HG02571 (cell line): ENCODE measurements at regions not wholly inside any gene's neighbourhood (a gene's known extent, or its start where the extent isn't known, plus 50 kb on each side); places are given as distances from the start of the nearest gene placed in this dataset.
A peak's percentile ranks its signal among the peaks of the same experiment; 100 is the strongest.

ENCODE experiments used
- ATAC-seq: cut with Tn5 transposase; IDR thresholded peaks from one replicate; pipeline ENCODE4 v1.9.1; 2021; ENCODE audit warnings: mild to moderate bottlenecking, moderate library complexity; ENCODE audit not compliant: unreplicated experiment

GRCh38 chr12:90281154-90281868, 572.7 kb upstream of the ATP2B1 start:
- ATAC-seq = no peak

- ATAC-seq = no peak
These were observed 572.0 kb upstream of the ATP2B1 start for GRCh38 chr12:90280564-90281058.

- ATAC-seq = no peak
These were observed 571.4 kb upstream of the ATP2B1 start for GRCh38 chr12:90280033-90280432.

- ATAC-seq = no peak
These were observed 566.5 kb upstream of the ATP2B1 start for GRCh38 chr12:90275088-90275487.

GRCh38 chr12:90274407-90274806, 565.8 kb upstream of the ATP2B1 start:
- no peak for ATAC-seq

DNA sequence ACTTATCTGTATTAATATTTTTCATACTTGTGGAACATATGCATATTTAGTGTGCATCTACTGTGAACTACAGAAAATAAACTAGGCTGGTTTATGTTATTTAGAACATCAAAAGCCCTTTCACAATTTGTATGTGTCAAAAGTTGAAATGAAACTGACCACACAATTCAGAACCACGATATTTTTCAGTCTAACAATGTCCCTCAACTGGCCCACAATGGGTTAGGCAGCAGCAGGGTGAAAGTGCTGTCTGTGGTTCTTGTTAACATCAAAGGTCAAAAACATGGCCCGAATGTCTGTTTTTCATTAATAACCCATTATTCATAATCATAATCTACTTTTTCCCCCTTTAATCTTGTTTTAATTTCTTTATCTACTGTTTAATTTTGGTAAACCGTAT, 559.9 kb upstream of the ATP2B1 start:
- ATAC-seq = no peak

- no peak for ATAC-seq
These were observed 553.6 kb upstream of the ATP2B1 start for GRCh38 chr12:90262251-90262650.

GRCh38 chr12:90261283-90261682, 552.6 kb upstream of the ATP2B1 start:
- ATAC-seq = no peak

- ATAC-seq = no peak
These were observed 551.5 kb upstream of the ATP2B1 start for GRCh38 chr12:90260136-90260535.

DNA sequence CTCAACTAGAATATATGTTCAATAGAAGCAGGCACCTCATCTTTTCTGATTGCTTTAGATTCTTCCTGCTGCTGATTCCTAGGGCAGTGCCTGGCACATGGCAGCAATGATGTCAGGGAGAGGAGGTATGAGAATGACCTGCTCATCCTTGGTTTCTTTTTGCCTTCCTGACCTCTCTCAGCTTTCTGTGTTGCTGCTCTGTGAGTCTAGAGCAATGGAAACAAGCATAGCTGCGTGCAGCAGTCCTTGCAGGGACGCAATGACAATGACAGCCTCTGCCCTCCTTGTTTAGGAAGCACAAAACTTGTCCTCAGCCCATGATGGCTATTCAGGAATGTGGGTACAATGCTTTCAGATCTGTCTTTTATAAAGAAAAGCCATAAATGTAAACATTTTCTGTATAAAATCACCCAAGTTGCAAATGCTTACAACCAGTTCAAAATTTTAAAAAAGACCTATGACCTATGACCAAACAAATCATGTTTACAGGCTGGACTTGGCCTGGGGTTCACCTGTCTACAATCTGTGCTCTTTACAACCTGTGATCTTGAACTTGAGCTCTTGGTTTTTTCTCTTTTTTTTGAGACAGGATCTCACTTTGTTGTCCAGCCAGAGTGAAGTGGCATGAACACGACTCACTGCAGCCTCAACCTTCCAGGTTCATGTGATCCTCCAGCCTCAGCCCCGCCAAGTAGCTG, 549.4 kb upstream of the ATP2B1 start:
- no peak for ATAC-seq

DNA sequence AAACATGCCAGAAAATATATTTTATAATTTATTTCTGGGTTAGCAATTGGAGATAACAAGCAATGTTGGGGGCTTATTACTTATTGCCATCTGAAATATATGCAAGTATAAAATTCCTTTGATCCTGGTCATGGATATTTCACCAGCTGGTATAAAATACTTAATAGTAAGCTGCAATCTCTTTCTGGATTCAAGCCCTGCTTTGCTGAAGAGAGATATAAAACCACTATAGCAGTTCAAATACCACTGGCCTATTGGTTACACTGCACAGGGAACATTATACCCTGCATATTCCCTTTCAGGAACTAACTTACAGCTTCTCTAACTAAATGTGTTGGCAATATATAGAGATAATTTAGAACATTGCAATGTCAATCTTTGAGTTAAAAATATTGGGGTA, 546.2 kb upstream of the ATP2B1 start:
- no peak for ATAC-seq

GRCh38 chr12:90253674-90254181, 545.1 kb upstream of the ATP2B1 start:
- peak; percentile 97 for ATAC-seq

- no peak for ATAC-seq
These were observed 544.5 kb upstream of the ATP2B1 start for GRCh38 chr12:90253136-90253535.

GRCh38 chr12:90250766-90251165, 542.1 kb upstream of the ATP2B1 start:
- ATAC-seq = no peak

- ATAC-seq = no peak
These were observed 541.4 kb upstream of the ATP2B1 start for GRCh38 chr12:90250042-90250441.

DNA sequence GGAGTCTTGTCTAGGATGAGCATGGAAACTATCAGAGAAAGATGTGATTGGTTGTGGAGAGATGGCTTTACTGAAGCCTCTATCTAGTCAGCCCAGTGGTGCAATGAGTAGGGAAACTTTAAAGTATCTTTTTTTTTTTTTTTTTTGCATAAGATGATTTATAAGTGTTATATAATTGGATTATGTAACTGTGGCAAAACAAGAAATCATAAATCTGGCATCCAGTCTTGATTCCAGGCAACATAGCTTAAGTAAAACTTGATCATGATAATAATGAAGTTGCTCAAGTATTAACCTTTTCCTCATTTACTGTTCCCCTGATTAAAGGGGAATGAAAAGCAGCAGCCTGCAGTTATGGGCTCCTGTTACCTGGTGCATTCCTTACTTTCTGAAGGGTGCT, 538.0 kb upstream of the ATP2B1 start:
- no peak for ATAC-seq

GRCh38 chr12:90245391-90245790, 536.8 kb upstream of the ATP2B1 start:
- ATAC-seq = no peak

DNA sequence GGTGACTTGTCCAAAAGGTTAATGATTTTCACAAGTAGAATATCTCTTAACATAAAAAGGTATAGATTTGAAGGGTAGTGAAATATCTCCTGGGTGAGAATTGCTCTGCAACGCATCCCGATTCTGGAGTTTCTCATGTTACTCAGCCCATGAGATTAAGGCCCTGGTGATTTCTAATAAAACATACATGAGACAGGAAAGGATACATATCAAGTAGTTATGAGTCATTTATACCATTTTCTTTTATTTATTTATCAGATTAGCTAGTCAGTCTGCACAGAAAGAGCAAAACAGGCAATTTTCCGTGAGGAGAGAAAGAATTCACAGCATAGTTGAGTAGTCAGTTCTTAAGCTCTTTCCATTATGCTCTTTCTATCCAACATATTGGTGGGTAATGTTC, 535.6 kb upstream of the ATP2B1 start:
- ATAC-seq = no peak

GRCh38 chr12:90243211-90243610, 534.6 kb upstream of the ATP2B1 start:
- ATAC-seq = no peak

DNA sequence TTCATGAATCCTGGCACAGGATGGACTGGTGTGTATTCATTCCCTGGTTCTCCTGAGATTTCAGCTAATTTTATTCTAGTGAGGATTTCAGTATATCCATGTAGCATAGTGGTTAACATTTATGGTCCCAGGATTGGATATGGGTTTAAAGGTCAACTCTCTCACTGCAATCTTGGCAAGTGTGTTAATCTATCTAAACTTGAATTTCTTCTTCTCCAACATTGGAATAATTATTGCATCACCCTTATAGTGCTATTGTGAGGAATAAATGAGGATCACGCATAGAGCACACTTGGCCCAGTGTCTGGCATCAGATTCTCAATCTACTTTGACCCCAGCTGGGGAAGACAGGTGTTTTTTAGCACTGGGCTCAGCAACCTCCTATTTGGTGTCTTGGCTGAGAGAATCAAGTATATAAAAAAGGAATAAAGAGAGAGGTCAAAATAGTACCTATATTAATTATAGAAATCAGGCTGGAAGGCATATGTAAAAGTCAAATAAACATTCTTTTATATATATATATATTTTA, 531.2 kb upstream of the ATP2B1 start:
- no peak for ATAC-seq

DNA sequence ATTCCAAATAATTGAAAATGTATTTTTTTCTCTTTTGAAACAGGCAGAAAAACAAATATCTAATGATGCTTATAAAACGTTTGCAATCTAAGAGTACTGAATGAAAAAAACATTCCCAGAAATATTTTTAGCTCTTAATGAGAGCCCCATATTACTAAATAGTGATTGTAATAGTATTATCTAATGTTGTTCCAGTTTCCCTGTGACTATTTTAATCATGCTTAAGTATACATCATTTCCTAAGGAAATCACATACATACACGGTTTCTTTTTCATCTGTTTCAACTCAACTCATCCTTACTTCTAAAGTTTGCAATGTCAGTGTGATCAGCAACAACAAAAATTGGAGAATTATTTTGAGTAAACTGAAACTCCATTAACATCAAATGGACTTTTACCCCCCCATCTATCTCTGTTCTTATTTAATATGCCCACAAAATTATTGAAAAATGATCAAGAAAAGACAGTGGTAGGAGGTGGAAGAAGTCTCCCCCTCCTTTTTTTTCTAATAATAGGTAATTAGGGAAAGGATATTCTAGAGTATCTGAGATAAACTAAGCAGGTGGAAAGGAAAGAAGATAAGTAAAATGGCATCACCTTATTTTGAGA, 530.1 kb upstream of the ATP2B1 start:
- ATAC-seq = no peak

GRCh38 chr12:90237841-90238240, 529.2 kb upstream of the ATP2B1 start:
- ATAC-seq = no peak
